Middle frontal gyrus (tissue), 1 donor: ENCODE measurements at regions not wholly inside any gene's neighbourhood (a gene's known extent, or its start where the extent isn't known, plus 50 kb on each side); places are given as distances from the start of the nearest gene placed in this dataset.

Experiments
- DNase-seq: peaks from one replicate; pipeline ENCODE4 v3.0.0-alpha.2; 2015; ENCODE audit warnings: low spot score; ENCODE audit errors: extremely low spot score

GRCh38 chr5:165231821-165232508 lies 1726.5 kb downstream of the MAT2B start:
- DNase-seq, result no peak

GRCh38 chr5:165232509-165233028 lies 1727.2 kb downstream of the MAT2B start:
- DNase-seq, result no peak

- no peak for DNase-seq
These were observed 1736.4 kb downstream of the MAT2B start for GRCh38 chr5:165241811-165242210.

GRCh38 chr5:165242646-165243045 lies 1737.2 kb downstream of the MAT2B start:
- DNase-seq, result no peak

GRCh38 chr5:165244407-165244806 lies 1739.0 kb downstream of the MAT2B start:
- no peak for DNase-seq

GRCh38 chr5:165258197-165258771 lies 1752.9 kb downstream of the MAT2B start:
- DNase-seq, result no peak

GRCh38 chr5:165260426-165260825 lies 1755.0 kb downstream of the MAT2B start:
- no peak for DNase-seq

- DNase-seq, result no peak
These were observed 1758.1 kb downstream of the MAT2B start for GRCh38 chr5:165263536-165263935.

- DNase-seq, result no peak
These were observed 1761.5 kb downstream of the MAT2B start for GRCh38 chr5:165266939-165267338.

GRCh38 chr5:165272436-165272835 lies 1767.0 kb downstream of the MAT2B start:
- no peak for DNase-seq

- no peak for DNase-seq
These were observed 1772.2 kb downstream of the MAT2B start for GRCh38 chr5:165277661-165278060.

GRCh38 chr5:165282491-165282890 lies 1777.1 kb downstream of the MAT2B start:
- DNase-seq, result no peak

GRCh38 chr5:165286692-165287091 lies 1781.3 kb downstream of the MAT2B start:
- DNase-seq, result no peak

- no peak for DNase-seq
These were observed 1785.1 kb downstream of the MAT2B start for GRCh38 chr5:165290535-165290934.

- no peak for DNase-seq
These were observed 1791.1 kb downstream of the MAT2B start for GRCh38 chr5:165296401-165297130.

GRCh38 chr5:165304193-165304827 lies 1798.9 kb downstream of the MAT2B start:
- DNase-seq, result no peak

GRCh38 chr5:165305596-165305995 lies 1800.2 kb downstream of the MAT2B start:
- no peak for DNase-seq

- no peak for DNase-seq
These were observed 1804.0 kb downstream of the MAT2B start for GRCh38 chr5:165309446-165309845.

- no peak for DNase-seq
These were observed 1804.6 kb downstream of the MAT2B start for GRCh38 chr5:165310031-165310430.

- DNase-seq, result no peak
These were observed 1816.5 kb downstream of the MAT2B start for GRCh38 chr5:165321912-165322311.

- no peak for DNase-seq
These were observed 1819.8 kb downstream of the MAT2B start for GRCh38 chr5:165325221-165325620.

- no peak for DNase-seq
These were observed 1822.2 kb downstream of the MAT2B start for GRCh38 chr5:165327631-165328030.
